ENCODE measurements at regions not wholly inside any gene's neighbourhood (a gene's known extent, or its start where the extent isn't known, plus 50 kb on each side); places are given as distances from the start of the nearest gene placed in this dataset.

- no peak overlapping the region for H2BK5ac ChIP-seq (ENCODE audit: low read depth, low read length, poor library complexity, severe bottlenecking)
- no peaks in the 10 kb centered on the region for H3K79me1 ChIP-seq (replicated peaks; ENCODE audit: low read length, poor library complexity, severe bottlenecking)
- no peak overlapping the region for H4K8ac ChIP-seq (ENCODE audit: low read length)
- no peak overlapping the region for H3K9ac ChIP-seq (ENCODE audit: low read length)
- no peak overlapping the region for H3K4ac ChIP-seq (ENCODE audit: low read depth in 1 of 2, low read length in 2 of 2)
- DNase-seq = no peak
- H3K27ac ChIP-seq (ENCODE audit: low read length, poor library complexity, severe bottlenecking) = no peak overlapping the region
- H2AFZ ChIP-seq (ENCODE audit: low read depth, low read length) = no peak overlapping the region
- no peaks in the 10 kb centered on the region for H3K9me3 ChIP-seq (ENCODE audit: control insufficient read depth, low read length)
- H3K23ac ChIP-seq (ENCODE audit: low read length in 2 of 2) = no peak overlapping the region
- no peak overlapping the region for H3K4me3 ChIP-seq (ENCODE audit: insufficient read depth in 1 of 2, low read depth in 1 of 2, low read length in 2 of 2)
- H3K18ac ChIP-seq (ENCODE audit: low read depth in 1 of 2, low read length in 2 of 2) = no peak overlapping the region
- no peak overlapping the region for H2BK15ac ChIP-seq (ENCODE audit: low read depth, poor library complexity, severe bottlenecking)
- H2BK120ac ChIP-seq (ENCODE audit: low read depth, low read length) = no peak overlapping the region
- no peak overlapping the region for H2AK5ac ChIP-seq (ENCODE audit: low read length, severe bottlenecking)
- WGBS = 54% methylated on average over 3 of the region's 5 CpGs
- no peak overlapping the region for H2BK12ac ChIP-seq (ENCODE audit: low read length in 2 of 2)
- no peak overlapping the region for H3K14ac ChIP-seq (ENCODE audit: low read length in 2 of 2)
- H3K4me2 ChIP-seq (ENCODE audit: low read length, poor library complexity, severe bottlenecking) = no peak overlapping the region
- H3K36me3 ChIP-seq (ENCODE audit: control insufficient read depth in 1 of 2, insufficient read depth in 2 of 2, low read depth in 1 of 2, low read length in 2 of 2) = no peaks in the 10 kb centered on the region
- no peaks in the 10 kb centered on the region for H3K4me1 ChIP-seq (ENCODE audit: control insufficient read depth, insufficient read depth, low read depth, low read length)
- H4K91ac ChIP-seq (ENCODE audit: low read length) = no peak overlapping the region
- no peaks in the 10 kb centered on the region for H3K27me3 ChIP-seq (ENCODE audit: control insufficient read depth in 1 of 2, insufficient read depth in 1 of 2, low read length in 2 of 2)
Measured at GRCh38 chr7:67855322-67855721, 858.7 kb downstream of the TYW1 start.

GRCh38 chr7:67856046-67856445 lies 859.4 kb downstream of the TYW1 start:
- Histone ChIP-seq H2AFZ (ENCODE audit: low read depth, low read length) (no peak overlapping the region), H3K4me1 (ENCODE audit: control insufficient read depth, insufficient read depth, low read depth, low read length) (no peaks in the 10 kb centered on the region), H2BK15ac (ENCODE audit: low read depth, poor library complexity, severe bottlenecking) (no peak overlapping the region), H2AK5ac (ENCODE audit: low read length, severe bottlenecking) (no peak overlapping the region), H3K79me1 (replicated peaks; ENCODE audit: low read length, poor library complexity, severe bottlenecking) (no peaks in the 10 kb centered on the region), H3K9ac (ENCODE audit: low read length) (no peak overlapping the region), H3K9me3 (ENCODE audit: control insufficient read depth, low read length) (no peaks in the 10 kb centered on the region), H3K4me3 (ENCODE audit: insufficient read depth in 1 of 2, low read depth in 1 of 2, low read length in 2 of 2) (no peak overlapping the region), H3K23ac (ENCODE audit: low read length in 2 of 2) (no peak overlapping the region), H3K4me2 (ENCODE audit: low read length, poor library complexity, severe bottlenecking) (no peak overlapping the region), H3K4ac (ENCODE audit: low read depth in 1 of 2, low read length in 2 of 2) (no peak overlapping the region), H3K36me3 (ENCODE audit: control insufficient read depth in 1 of 2, insufficient read depth in 2 of 2, low read depth in 1 of 2, low read length in 2 of 2) (no peaks in the 10 kb centered on the region), H4K91ac (ENCODE audit: low read length) (no peak overlapping the region), H4K8ac (ENCODE audit: low read length) (no peak overlapping the region), H2BK12ac (ENCODE audit: low read length in 2 of 2) (no peak overlapping the region), H3K27ac (ENCODE audit: low read length, poor library complexity, severe bottlenecking) (no peak overlapping the region), H3K14ac (ENCODE audit: low read length in 2 of 2) (no peak overlapping the region), H2BK5ac (ENCODE audit: low read depth, low read length, poor library complexity, severe bottlenecking) (no peak overlapping the region), H2BK120ac (ENCODE audit: low read depth, low read length) (no peak overlapping the region), H3K18ac (ENCODE audit: low read depth in 1 of 2, low read length in 2 of 2) (no peak overlapping the region), H3K27me3 (ENCODE audit: control insufficient read depth in 1 of 2, insufficient read depth in 1 of 2, low read length in 2 of 2) (no peaks in the 10 kb centered on the region)
- no peak for DNase-seq
- 60% methylated on average over 2 of the region's 2 CpGs for WGBS

GRCh38 chr7:67857698-67858097 lies 861.1 kb downstream of the TYW1 start:
- Histone ChIP-seq H3K9ac (ENCODE audit: low read length) (no peak overlapping the region), H2BK5ac (ENCODE audit: low read depth, low read length, poor library complexity, severe bottlenecking) (no peak overlapping the region), H4K91ac (ENCODE audit: low read length) (no peak overlapping the region), H4K8ac (ENCODE audit: low read length) (no peak overlapping the region), H3K4me3 (ENCODE audit: insufficient read depth in 1 of 2, low read depth in 1 of 2, low read length in 2 of 2) (no peak overlapping the region), H3K4me2 (ENCODE audit: low read length, poor library complexity, severe bottlenecking) (no peak overlapping the region), H2AFZ (ENCODE audit: low read depth, low read length) (no peak overlapping the region), H3K18ac (ENCODE audit: low read depth in 1 of 2, low read length in 2 of 2) (no peak overlapping the region), H3K27ac (ENCODE audit: low read length, poor library complexity, severe bottlenecking) (no peak overlapping the region), H3K9me3 (ENCODE audit: control insufficient read depth, low read length) (peaks cover 7% of the 10 kb centered on the region), H3K36me3 (ENCODE audit: control insufficient read depth in 1 of 2, insufficient read depth in 2 of 2, low read depth in 1 of 2, low read length in 2 of 2) (no peaks in the 10 kb centered on the region), H2BK15ac (ENCODE audit: low read depth, poor library complexity, severe bottlenecking) (no peak overlapping the region), H3K79me1 (replicated peaks; ENCODE audit: low read length, poor library complexity, severe bottlenecking) (no peaks in the 10 kb centered on the region), H3K4ac (ENCODE audit: low read depth in 1 of 2, low read length in 2 of 2) (no peak overlapping the region), H2AK5ac (ENCODE audit: low read length, severe bottlenecking) (no peak overlapping the region), H2BK120ac (ENCODE audit: low read depth, low read length) (no peak overlapping the region), H3K14ac (ENCODE audit: low read length in 2 of 2) (no peak overlapping the region), H3K27me3 (ENCODE audit: control insufficient read depth in 1 of 2, insufficient read depth in 1 of 2, low read length in 2 of 2) (no peaks in the 10 kb centered on the region), H3K23ac (ENCODE audit: low read length in 2 of 2) (no peak overlapping the region), H2BK12ac (ENCODE audit: low read length in 2 of 2) (no peak overlapping the region), H3K4me1 (ENCODE audit: control insufficient read depth, insufficient read depth, low read depth, low read length) (no peaks in the 10 kb centered on the region)
- WGBS = 78% methylated on average over 4 of the region's 10 CpGs
- DNase-seq = no peak

GRCh38 chr7:67858931-67859330 lies 862.3 kb downstream of the TYW1 start:
- H4K91ac ChIP-seq (ENCODE audit: low read length) = no peak overlapping the region
- no peaks in the 10 kb centered on the region for H3K79me1 ChIP-seq (replicated peaks; ENCODE audit: low read length, poor library complexity, severe bottlenecking)
- no peak overlapping the region for H2AFZ ChIP-seq (ENCODE audit: low read depth, low read length)
- no peak overlapping the region for H2BK5ac ChIP-seq (ENCODE audit: low read depth, low read length, poor library complexity, severe bottlenecking)
- H3K36me3 ChIP-seq (ENCODE audit: control insufficient read depth in 1 of 2, insufficient read depth in 2 of 2, low read depth in 1 of 2, low read length in 2 of 2) = no peaks in the 10 kb centered on the region
- H3K18ac ChIP-seq (ENCODE audit: low read depth in 1 of 2, low read length in 2 of 2) = no peak overlapping the region
- no peak overlapping the region for H3K4ac ChIP-seq (ENCODE audit: low read depth in 1 of 2, low read length in 2 of 2)
- H2AK5ac ChIP-seq (ENCODE audit: low read length, severe bottlenecking) = no peak overlapping the region
- no peak overlapping the region for H3K14ac ChIP-seq (ENCODE audit: low read length in 2 of 2)
- H3K4me2 ChIP-seq (ENCODE audit: low read length, poor library complexity, severe bottlenecking) = no peak overlapping the region
- H2BK12ac ChIP-seq (ENCODE audit: low read length in 2 of 2) = no peak overlapping the region
- H3K23ac ChIP-seq (ENCODE audit: low read length in 2 of 2) = no peak overlapping the region
- no peaks in the 10 kb centered on the region for H3K4me1 ChIP-seq (ENCODE audit: control insufficient read depth, insufficient read depth, low read depth, low read length)
- no peak overlapping the region for H3K27ac ChIP-seq (ENCODE audit: low read length, poor library complexity, severe bottlenecking)
- DNase-seq = no peak
- no peak overlapping the region for H3K4me3 ChIP-seq (ENCODE audit: insufficient read depth in 1 of 2, low read depth in 1 of 2, low read length in 2 of 2)
- 77% methylated on average over 7 of the region's 7 CpGs for WGBS
- no peak overlapping the region for H3K9ac ChIP-seq (ENCODE audit: low read length)
- no peaks in the 10 kb centered on the region for H3K27me3 ChIP-seq (ENCODE audit: control insufficient read depth in 1 of 2, insufficient read depth in 1 of 2, low read length in 2 of 2)
- H3K9me3 ChIP-seq (ENCODE audit: control insufficient read depth, low read length) = peaks cover 7% of the 10 kb centered on the region
- no peak overlapping the region for H2BK120ac ChIP-seq (ENCODE audit: low read depth, low read length)
- no peak overlapping the region for H4K8ac ChIP-seq (ENCODE audit: low read length)
- no peak overlapping the region for H2BK15ac ChIP-seq (ENCODE audit: low read depth, poor library complexity, severe bottlenecking)
